ENCODE measurements at regions not wholly inside any gene's neighbourhood (a gene's known extent, or its start where the extent isn't known, plus 50 kb on each side); places are given as distances from the start of the nearest gene placed in this dataset.

- TF ChIP-seq POLR2AphosphoS5 (IDR thresholded peaks at IDR 0.05; ENCODE audit: insufficient read depth in 1 of 2, low read depth in 1 of 2) (no peak), POLR2A (IDR thresholded peaks at IDR 0.05) (no peak)
Observed at GRCh38 chr5:174197929-174198328, 152.4 kb downstream of the NSG2 start.
